ENCODE measurements at regions not wholly inside any gene's neighbourhood (a gene's known extent, or its start where the extent isn't known, plus 50 kb on each side); places are given as distances from the start of the nearest gene placed in this dataset.

- no peak for DNase-seq (ENCODE audit: low read depth)
Observed at GRCh38 chr6:2562721-2563451, 187.8 kb downstream of the MYLK4 start.

- DNase-seq (ENCODE audit: low read depth) = no peak
Observed at GRCh38 chr6:2560917-2561698, 189.6 kb downstream of the MYLK4 start.

GRCh38 chr6:2560140-2560818, 190.4 kb downstream of the MYLK4 start:
- no peak for DNase-seq (ENCODE audit: low read depth)

GRCh38 chr6:2558861-2559801, 191.6 kb downstream of the MYLK4 start:
- DNase-seq (ENCODE audit: low read depth) = no peak

GRCh38 chr6:2558098-2558680, 192.5 kb downstream of the MYLK4 start:
- DNase-seq (ENCODE audit: low read depth) = no peak

GRCh38 chr6:2557181-2557720, 193.5 kb downstream of the MYLK4 start:
- no peak for DNase-seq (ENCODE audit: low read depth)

- no peak for DNase-seq (ENCODE audit: low read depth)
Observed at GRCh38 chr6:2556761-2557160, 194.0 kb downstream of the MYLK4 start.

- no peak for DNase-seq (ENCODE audit: low read depth)
Observed at GRCh38 chr6:2554651-2555260, 196.0 kb downstream of the MYLK4 start.

GRCh38 chr6:2552526-2553154, 198.1 kb downstream of the MYLK4 start:
- DNase-seq (ENCODE audit: low read depth) = no peak

- no peak for DNase-seq (ENCODE audit: low read depth)
Observed at GRCh38 chr6:2551705-2552104, 199.0 kb downstream of the MYLK4 start.

GRCh38 chr6:2550247-2550646, 200.5 kb downstream of the MYLK4 start:
- no peak for DNase-seq (ENCODE audit: low read depth)

GRCh38 chr6:2549834-2550233, 200.9 kb downstream of the MYLK4 start:
- DNase-seq (ENCODE audit: low read depth) = no peak

GRCh38 chr6:2547355-2547754, 203.4 kb downstream of the MYLK4 start:
- no peak for DNase-seq (ENCODE audit: low read depth)

GRCh38 chr6:2546901-2547300, 203.8 kb downstream of the MYLK4 start:
- no peak for DNase-seq (ENCODE audit: low read depth)

GRCh38 chr6:2545383-2546038, 205.2 kb downstream of the MYLK4 start:
- no peak for DNase-seq (ENCODE audit: low read depth)

GRCh38 chr6:2543321-2543720, 207.4 kb downstream of the MYLK4 start:
- no peak for DNase-seq (ENCODE audit: low read depth)

GRCh38 chr6:2542858-2543218, 207.9 kb downstream of the MYLK4 start:
- DNase-seq (ENCODE audit: low read depth) = no peak

- no peak for DNase-seq (ENCODE audit: low read depth)
Observed at GRCh38 chr6:2542101-2542857, 208.4 kb downstream of the MYLK4 start.

- no peak for DNase-seq (ENCODE audit: low read depth)
Observed at GRCh38 chr6:2536451-2536850, 214.3 kb downstream of the MYLK4 start.
